ENCODE measurements at regions not wholly inside any gene's neighbourhood (a gene's known extent, or its start where the extent isn't known, plus 50 kb on each side); places are given as distances from the start of the nearest gene placed in this dataset.
A peak's percentile ranks its signal among the peaks of the same experiment; 100 is the strongest.

DNA sequence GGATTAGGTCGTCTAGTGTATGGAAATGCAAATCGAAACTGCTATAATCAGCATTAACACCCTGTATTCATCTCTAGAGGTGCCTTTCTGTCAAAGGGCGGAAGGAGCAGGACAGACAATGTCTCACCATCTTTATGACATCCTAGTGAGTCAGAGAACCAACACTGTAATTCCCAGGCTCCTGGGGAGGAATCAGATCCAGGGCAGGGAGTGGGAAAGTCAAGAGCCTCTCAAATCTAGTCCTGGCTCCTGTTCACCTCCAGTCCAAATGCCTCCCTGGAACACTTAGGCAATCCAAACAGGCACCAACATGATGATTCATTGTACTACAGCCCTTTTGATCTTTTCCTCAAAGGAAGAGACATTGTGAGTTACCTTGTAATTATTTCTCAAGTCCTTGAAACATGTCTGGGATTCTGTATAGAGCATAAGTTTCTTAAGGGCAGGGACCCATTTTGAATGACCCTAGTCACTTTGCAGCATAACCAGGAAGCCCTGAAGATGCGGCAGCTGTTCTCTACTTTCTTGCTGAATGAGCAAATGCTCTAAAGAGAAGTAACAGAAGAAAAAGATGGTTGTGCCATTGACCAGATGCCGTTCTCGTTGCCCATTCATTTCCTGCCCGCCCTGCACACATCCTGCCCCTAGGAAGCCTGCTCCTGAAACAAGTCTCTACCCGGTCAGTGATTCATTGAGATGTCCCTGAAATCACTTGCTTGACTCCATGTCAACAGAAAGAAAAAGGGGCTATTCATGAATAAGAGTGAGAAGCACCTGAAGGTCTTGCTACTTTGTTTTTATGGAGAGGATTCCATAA, 112.8 kb upstream of the JARID2 start:
- H3K4me1 ChIP-seq (ENCODE audit: control extremely low read depth in 1 of 4, control insufficient read depth in 4 of 4, insufficient read depth in 4 of 4, low read length in 3 of 4): peaks cover 0 to 11% (median 6%) of the 10 kb centered on the region in 4 experiments
- no peak overlapping the region for H3K27ac ChIP-seq (ENCODE audit: insufficient read depth in 1 of 2, low read depth in 1 of 2, low read length in 2 of 2, poor library complexity in 1 of 2, severe bottlenecking in 2 of 2)
- H3K4me3 ChIP-seq (ENCODE audit: control insufficient read depth in 1 of 7, extremely low read depth in 1 of 7, insufficient read depth in 4 of 7, low read depth in 2 of 7, low read length in 6 of 7): no peak overlapping the region
- 57% methylated on average over 4 of the region's 8 CpGs for WGBS (ENCODE audit: insufficient coverage)
- no peaks in the 10 kb centered on the region for H3K9me3 ChIP-seq (ENCODE audit: control extremely low read depth in 1 of 5, control insufficient read depth in 4 of 5, insufficient read depth in 2 of 5, low read depth in 1 of 5, low read length in 4 of 5)
- ChIA-PET CTCF (no interaction called here), POLR2A (no interaction called here)
- H3K27me3 ChIP-seq (replicated peaks in 2 of 5; ENCODE audit: control insufficient read depth in 4 of 5, insufficient read depth in 5 of 5, low read length in 4 of 5): no peaks in the 10 kb centered on the region
- DNase-seq: peak in 2 of 3 donors; percentile 32 to 46
- H3K36me3 ChIP-seq (ENCODE audit: control insufficient read depth in 4 of 4, insufficient read depth in 4 of 4, low read length in 3 of 4): no peaks in the 10 kb centered on the region

DNA sequence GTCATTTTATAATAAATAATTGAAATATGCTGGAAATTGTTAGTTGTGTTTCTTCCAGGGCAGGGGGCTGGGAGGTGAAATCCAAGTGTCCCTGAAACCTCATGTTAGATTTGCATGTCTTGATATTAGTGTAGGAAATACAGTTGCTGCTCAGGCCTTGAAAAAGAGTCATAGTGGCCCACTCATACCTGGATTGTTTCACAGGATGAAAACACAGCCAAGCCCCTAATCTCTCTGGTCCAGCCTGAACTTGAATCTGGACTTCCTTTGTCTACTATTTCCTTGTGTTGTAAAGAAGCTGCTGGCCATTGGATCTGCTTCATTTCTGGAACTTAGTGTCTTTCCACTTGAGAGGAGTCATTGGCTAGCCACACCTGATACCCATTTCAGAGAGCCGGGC, 108.8 kb upstream of the JARID2 start:
- WGBS (ENCODE audit: insufficient coverage): no CpG with 5 or more reads among the region's 1 CpG
- no peak for DNase-seq
- Histone ChIP-seq H3K9me3 (ENCODE audit: control extremely low read depth in 1 of 5, control insufficient read depth in 4 of 5, insufficient read depth in 2 of 5, low read depth in 1 of 5, low read length in 4 of 5) (no peaks in the 10 kb centered on the region), H3K36me3 (ENCODE audit: control insufficient read depth in 4 of 4, insufficient read depth in 4 of 4, low read length in 3 of 4) (no peaks in the 10 kb centered on the region), H3K27ac (ENCODE audit: insufficient read depth in 1 of 2, low read depth in 1 of 2, low read length in 2 of 2, poor library complexity in 1 of 2, severe bottlenecking in 2 of 2) (no peak overlapping the region), H3K27me3 (replicated peaks in 2 of 5; ENCODE audit: control insufficient read depth in 4 of 5, insufficient read depth in 5 of 5, low read length in 4 of 5) (no peaks in the 10 kb centered on the region), H3K4me3 (ENCODE audit: control insufficient read depth in 1 of 7, extremely low read depth in 1 of 7, insufficient read depth in 4 of 7, low read depth in 2 of 7, low read length in 6 of 7) (no peak overlapping the region), H3K4me1 (ENCODE audit: control extremely low read depth in 1 of 4, control insufficient read depth in 4 of 4, insufficient read depth in 4 of 4, low read length in 3 of 4) (peaks cover 0 to 4% (median 1%) of the 10 kb centered on the region in 4 experiments)
- ChIA-PET CTCF (no interaction called here), POLR2A (no interaction called here)

DNA sequence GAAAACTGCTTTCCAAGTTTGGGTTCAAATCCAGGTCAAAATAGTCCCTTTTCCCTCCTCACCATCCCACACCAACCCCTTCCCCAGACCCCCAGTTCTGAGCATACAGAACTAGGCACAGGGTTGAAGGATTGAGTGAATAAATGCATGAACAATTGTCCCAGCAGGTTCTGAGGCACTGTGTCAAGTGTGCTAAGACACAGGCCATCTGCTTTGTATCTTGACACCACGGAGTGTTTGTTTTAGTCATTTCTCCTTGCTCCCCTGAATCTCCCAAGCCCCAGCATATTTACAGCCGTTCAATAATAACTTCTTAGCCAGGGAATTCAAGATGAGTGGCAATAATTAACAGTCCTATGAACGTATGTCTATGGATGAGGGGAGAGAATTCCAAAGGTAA, 102.8 kb upstream of the JARID2 start:
- Histone ChIP-seq H3K4me3 (ENCODE audit: control insufficient read depth in 1 of 7, extremely low read depth in 1 of 7, insufficient read depth in 4 of 7, low read depth in 2 of 7, low read length in 6 of 7) (no peak overlapping the region), H3K36me3 (ENCODE audit: control insufficient read depth in 4 of 4, insufficient read depth in 4 of 4, low read length in 3 of 4) (no peaks in the 10 kb centered on the region), H3K27ac (ENCODE audit: insufficient read depth in 1 of 2, low read depth in 1 of 2, low read length in 2 of 2, poor library complexity in 1 of 2, severe bottlenecking in 2 of 2) (no peak overlapping the region), H3K4me1 (ENCODE audit: control extremely low read depth in 1 of 4, control insufficient read depth in 4 of 4, insufficient read depth in 4 of 4, low read length in 3 of 4) (no peaks in the 10 kb centered on the region), H3K9me3 (ENCODE audit: control extremely low read depth in 1 of 5, control insufficient read depth in 4 of 5, insufficient read depth in 2 of 5, low read depth in 1 of 5, low read length in 4 of 5) (no peaks in the 10 kb centered on the region), H3K27me3 (replicated peaks in 2 of 5; ENCODE audit: control insufficient read depth in 4 of 5, insufficient read depth in 5 of 5, low read length in 4 of 5) (no peaks in the 10 kb centered on the region)
- 100% methylated on average over 2 of the region's 3 CpGs for WGBS (ENCODE audit: insufficient coverage)
- no peak for DNase-seq
- POLR2A ChIA-PET: no interaction called here
- CTCF ChIA-PET: no interaction called here

DNA sequence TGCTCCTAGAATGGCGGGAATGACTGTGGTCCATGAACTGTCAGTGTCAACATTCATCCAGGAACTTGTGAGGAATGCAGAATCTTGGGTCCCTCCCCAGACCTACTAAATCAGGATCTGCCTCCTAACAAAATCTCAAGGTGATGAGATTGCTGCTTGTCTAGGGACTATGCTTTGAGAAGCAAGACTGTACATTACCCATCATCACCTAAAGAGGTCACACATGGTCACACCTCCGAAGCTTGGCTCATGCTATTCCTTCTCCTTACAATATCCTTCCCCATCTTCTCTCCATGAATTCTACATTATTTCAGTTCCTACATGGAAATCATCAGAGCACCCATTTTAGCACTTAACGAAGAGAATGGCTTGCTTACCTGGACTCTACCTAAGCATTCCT, 102.3 kb upstream of the JARID2 start:
- H3K9me3 ChIP-seq (ENCODE audit: control extremely low read depth in 1 of 5, control insufficient read depth in 4 of 5, insufficient read depth in 2 of 5, low read depth in 1 of 5, low read length in 4 of 5): no peaks in the 10 kb centered on the region
- ChIA-PET POLR2A (no interaction called here), CTCF (no interaction called here)
- no peaks in the 10 kb centered on the region for H3K4me1 ChIP-seq (ENCODE audit: control extremely low read depth in 1 of 4, control insufficient read depth in 4 of 4, insufficient read depth in 4 of 4, low read length in 3 of 4)
- no peaks in the 10 kb centered on the region for H3K36me3 ChIP-seq (ENCODE audit: control insufficient read depth in 4 of 4, insufficient read depth in 4 of 4, low read length in 3 of 4)
- 100% methylated on average over 3 of the region's 3 CpGs for WGBS (ENCODE audit: insufficient coverage)
- no peak overlapping the region for H3K27ac ChIP-seq (ENCODE audit: insufficient read depth in 1 of 2, low read depth in 1 of 2, low read length in 2 of 2, poor library complexity in 1 of 2, severe bottlenecking in 2 of 2)
- no peak overlapping the region for H3K4me3 ChIP-seq (ENCODE audit: control insufficient read depth in 1 of 7, extremely low read depth in 1 of 7, insufficient read depth in 4 of 7, low read depth in 2 of 7, low read length in 6 of 7)
- no peak for DNase-seq
- H3K27me3 ChIP-seq (replicated peaks in 2 of 5; ENCODE audit: control insufficient read depth in 4 of 5, insufficient read depth in 5 of 5, low read length in 4 of 5): no peaks in the 10 kb centered on the region

DNA sequence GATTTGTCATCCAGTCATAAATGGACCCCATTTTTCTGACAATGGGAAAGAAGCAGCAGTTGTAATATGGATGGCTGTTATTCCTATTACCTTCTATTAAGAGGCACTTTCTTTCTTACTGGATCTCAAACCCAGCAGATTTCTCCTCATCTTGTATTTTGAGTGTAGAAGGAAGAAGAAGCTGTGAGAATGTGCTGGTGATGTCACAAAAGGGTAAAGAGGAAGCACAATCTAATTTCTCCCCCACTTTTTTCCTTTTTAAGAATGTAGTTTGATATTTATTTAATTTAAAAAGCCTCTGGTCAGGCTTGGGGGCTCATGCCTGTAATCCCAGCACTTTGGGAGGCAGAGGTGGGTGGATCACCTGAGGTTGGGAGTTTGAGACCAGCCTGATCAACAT, 100.0 kb upstream of the JARID2 start:
- Histone ChIP-seq H3K4me3 (ENCODE audit: control insufficient read depth in 1 of 7, extremely low read depth in 1 of 7, insufficient read depth in 4 of 7, low read depth in 2 of 7, low read length in 6 of 7) (no peak overlapping the region), H3K9me3 (ENCODE audit: control extremely low read depth in 1 of 5, control insufficient read depth in 4 of 5, insufficient read depth in 2 of 5, low read depth in 1 of 5, low read length in 4 of 5) (no peaks in the 10 kb centered on the region), H3K27ac (ENCODE audit: insufficient read depth in 1 of 2, low read depth in 1 of 2, low read length in 2 of 2, poor library complexity in 1 of 2, severe bottlenecking in 2 of 2) (no peak overlapping the region), H3K27me3 (replicated peaks in 2 of 5; ENCODE audit: control insufficient read depth in 4 of 5, insufficient read depth in 5 of 5, low read length in 4 of 5) (no peaks in the 10 kb centered on the region), H3K4me1 (ENCODE audit: control extremely low read depth in 1 of 4, control insufficient read depth in 4 of 4, insufficient read depth in 4 of 4, low read length in 3 of 4) (no peaks in the 10 kb centered on the region), H3K36me3 (ENCODE audit: control insufficient read depth in 4 of 4, insufficient read depth in 4 of 4, low read length in 3 of 4) (no peaks in the 10 kb centered on the region)
- POLR2A ChIA-PET: no interaction called here
- DNase-seq: peak in 2 of 3 donors; percentile 13 to 17
- CTCF ChIA-PET: no interaction called here

DNA sequence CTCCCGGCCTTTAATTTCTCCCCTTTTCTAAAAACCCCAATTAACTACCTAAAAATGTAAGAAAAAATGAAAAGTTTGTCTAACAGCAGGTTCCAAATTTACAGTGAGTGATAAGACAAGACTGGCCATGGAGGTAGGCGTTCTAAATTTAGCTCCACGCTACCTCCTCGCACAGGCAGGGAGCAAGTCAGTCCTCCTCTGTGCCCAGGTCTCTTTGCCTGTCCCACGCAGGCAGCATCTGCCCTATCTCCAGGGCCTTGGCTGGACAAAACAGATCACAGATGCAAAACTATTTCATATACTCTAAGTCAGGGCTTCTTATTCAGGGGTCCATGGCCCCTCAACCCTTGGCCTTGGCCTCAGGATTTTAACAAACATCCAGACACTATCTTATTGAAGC, 98.0 kb upstream of the JARID2 start:
- DNase-seq: no peak
- no peaks in the 10 kb centered on the region for H3K4me1 ChIP-seq (ENCODE audit: control extremely low read depth in 1 of 4, control insufficient read depth in 4 of 4, insufficient read depth in 4 of 4, low read length in 3 of 4)
- POLR2A ChIA-PET: no interaction called here
- H3K4me3 ChIP-seq (ENCODE audit: control insufficient read depth in 1 of 7, extremely low read depth in 1 of 7, insufficient read depth in 4 of 7, low read depth in 2 of 7, low read length in 6 of 7): no peak overlapping the region
- 98% methylated on average over 4 of the region's 5 CpGs for WGBS (ENCODE audit: insufficient coverage)
- H3K9me3 ChIP-seq (ENCODE audit: control extremely low read depth in 1 of 5, control insufficient read depth in 4 of 5, insufficient read depth in 2 of 5, low read depth in 1 of 5, low read length in 4 of 5): no peaks in the 10 kb centered on the region
- CTCF ChIA-PET: no interaction called here
- H3K27me3 ChIP-seq (replicated peaks in 2 of 5; ENCODE audit: control insufficient read depth in 4 of 5, insufficient read depth in 5 of 5, low read length in 4 of 5): no peaks in the 10 kb centered on the region
- H3K27ac ChIP-seq (ENCODE audit: insufficient read depth in 1 of 2, low read depth in 1 of 2, low read length in 2 of 2, poor library complexity in 1 of 2, severe bottlenecking in 2 of 2): no peak overlapping the region
- no peaks in the 10 kb centered on the region for H3K36me3 ChIP-seq (ENCODE audit: control insufficient read depth in 4 of 4, insufficient read depth in 4 of 4, low read length in 3 of 4)

DNA sequence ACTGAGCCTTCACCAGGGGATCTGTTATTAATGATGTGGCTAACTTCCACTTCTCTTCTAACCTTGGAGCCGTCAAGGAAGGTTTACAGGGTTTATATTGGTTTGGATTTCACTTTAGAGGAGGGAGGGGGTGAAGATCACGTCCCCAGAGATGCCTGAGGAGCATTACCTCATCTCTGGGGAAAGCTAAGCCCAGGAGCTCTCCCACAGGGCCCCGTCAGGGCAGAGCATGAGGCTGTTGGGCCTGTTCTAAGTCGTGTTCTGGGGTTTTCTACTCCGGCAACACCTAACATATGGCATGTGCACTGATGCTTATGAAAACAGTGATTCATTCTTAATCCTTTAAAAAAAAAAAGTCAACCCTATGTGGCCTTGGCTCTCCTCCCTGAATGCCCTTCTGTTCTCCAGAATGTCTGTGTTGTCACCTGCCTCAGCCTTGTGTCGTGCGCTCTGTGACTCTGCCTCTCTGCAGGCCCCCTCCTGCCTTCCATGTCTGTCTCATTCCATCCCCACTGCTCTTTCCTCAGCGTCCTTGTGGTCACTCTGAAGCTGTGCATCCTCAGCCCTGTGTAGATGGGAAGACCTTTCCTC, 97.4 kb upstream of the JARID2 start:
- no peaks in the 10 kb centered on the region for H3K4me1 ChIP-seq (ENCODE audit: control extremely low read depth in 1 of 4, control insufficient read depth in 4 of 4, insufficient read depth in 4 of 4, low read length in 3 of 4)
- no peaks in the 10 kb centered on the region for H3K36me3 ChIP-seq (ENCODE audit: control insufficient read depth in 4 of 4, insufficient read depth in 4 of 4, low read length in 3 of 4)
- DNase-seq: no peak
- H3K9me3 ChIP-seq (ENCODE audit: control extremely low read depth in 1 of 5, control insufficient read depth in 4 of 5, insufficient read depth in 2 of 5, low read depth in 1 of 5, low read length in 4 of 5): no peaks in the 10 kb centered on the region
- H3K27ac ChIP-seq (ENCODE audit: insufficient read depth in 1 of 2, low read depth in 1 of 2, low read length in 2 of 2, poor library complexity in 1 of 2, severe bottlenecking in 2 of 2): no peak overlapping the region
- ChIA-PET CTCF (no interaction called here), POLR2A (no interaction called here)
- no peaks in the 10 kb centered on the region for H3K27me3 ChIP-seq (replicated peaks in 2 of 5; ENCODE audit: control insufficient read depth in 4 of 5, insufficient read depth in 5 of 5, low read length in 4 of 5)
- H3K4me3 ChIP-seq (ENCODE audit: control insufficient read depth in 1 of 7, extremely low read depth in 1 of 7, insufficient read depth in 4 of 7, low read depth in 2 of 7, low read length in 6 of 7): no peak overlapping the region
- WGBS (ENCODE audit: insufficient coverage): 95% methylated on average over 4 of the region's 8 CpGs

All from common myeloid progenitor, CD34-positive (primary cell).